K562 (cell line): ENCODE measurements at regions not wholly inside any gene's neighbourhood (a gene's known extent, or its start where the extent isn't known, plus 50 kb on each side); places are given as distances from the start of the nearest gene placed in this dataset.

ENCODE experiments used
- ATAC-seq: fragments of 200-7000 bp; cut with Tn5 transposase; 3 replicates; pipeline ENCODE4 v1.9.1; 2020; ENCODE audit warnings: moderate library complexity
- BruUV-seq: library from RNA; stranded (reverse); fragments of 400-500 nt; replicated peaks from 2 replicates; lab custom pipeline; 2021; lab: Mats Ljungman, UMichigan
- CTCF ChIA-PET: fragments of 300-600 bp; formaldehyde crosslinking; extraction: SDS; loops from one replicate; lab custom pipeline; 2021; ENCODE audit warnings: low intra/inter-chr PET ratio; lab: Yijun Ruan, JAX
- POLR2A ChIA-PET: fragments of 300-600, 350-650 bp; sonication (Branson Sonifier 250); formaldehyde crosslinking; extraction: SDS; loops from one replicate; lab custom pipeline; 2021; ENCODE audit warnings: antibody characterized with exemption, inconsistent platforms; lab: Yijun Ruan, JAX
- DNase-seq, 4 experiments: peaks; one replicate each; pipeline versions ENCODE4 v3.0.0 to v3.0.0-alpha.2; 2011 to 2018; ENCODE audit warnings: low spot score in 3 of 4, mixed read lengths in 3 of 4; ENCODE audit errors: extremely low read depth in 1 of 4
- FAIRE-seq: peaks from 2 replicates; lab custom pipeline; 2011; peaks lifted over from hg19 to GRCh38; lab: Jason Lieb, UNC
- H2AFZ ChIP-seq: 2 replicates; pipeline ENCODE4 v1.6.0; 2011; ENCODE audit warnings: low read depth, low read length, control low read depth, inconsistent platforms
- H3K27ac ChIP-seq: fragments of 200-600 bp; 3 replicates; pipeline ENCODE4 v1.8.0; 2011; ENCODE audit warnings: low read depth, mild to moderate bottlenecking, control low read depth, inconsistent platforms, low read length, moderate library complexity, mixed read lengths; ENCODE audit errors: extremely low read depth
- H3K27me3 ChIP-seq, 2 experiments: fragments of 300-600 bp in 1 of 2; 2 replicates in 1 of 2; 3 replicates in 1 of 2; pipeline versions ENCODE4 v1.6.0 to v1.8.0; 2011; ENCODE audit warnings: inconsistent platforms in 2 of 2, low read length in 2 of 2, mild to moderate bottlenecking in 1 of 2, mixed read lengths in 1 of 2, moderate library complexity in 1 of 2; ENCODE audit not compliant: control insufficient read depth in 2 of 2, insufficient read depth in 2 of 2
- H3K36me3 ChIP-seq: fragments of 300-600 bp; 3 replicates; pipeline ENCODE4 v1.8.0; 2011; ENCODE audit warnings: mild to moderate bottlenecking, low read length, inconsistent platforms; ENCODE audit not compliant: control insufficient read depth, insufficient read depth
- H3K4me1 ChIP-seq, 2 experiments: fragments of 200-600 bp in 1 of 2; replicated peaks in 1 of 2; 2 replicates in 1 of 2; 3 replicates in 1 of 2; pipeline versions ENCODE4 v1.5.1 to v1.8.0; 2011; ENCODE audit warnings: inconsistent platforms in 2 of 2, low read length in 2 of 2, mild to moderate bottlenecking in 1 of 2, mixed read lengths in 1 of 2, moderate library complexity in 1 of 2; ENCODE audit not compliant: control insufficient read depth in 2 of 2, insufficient read depth in 2 of 2
- H3K4me2 ChIP-seq: 2 replicates; pipeline ENCODE4 v1.6.1; 2011; ENCODE audit warnings: low read length, control low read depth, inconsistent platforms, mixed read lengths; ENCODE audit not compliant: insufficient read depth
- H3K4me3 ChIP-seq: fragments of 200-600 bp; sonication (generic), shearing (Covaris generic); 2 replicates; pipeline ENCODE4 v1.5.1; 2016; ENCODE audit warnings: control low read depth, inconsistent platforms
- H3K79me2 ChIP-seq: fragments of 200-600 bp; 3 replicates; pipeline ENCODE4 v1.8.0; 2011; ENCODE audit warnings: low read length, inconsistent platforms; ENCODE audit not compliant: control insufficient read depth, insufficient read depth
- H3K9ac ChIP-seq, 2 experiments: 2 replicates each; pipeline versions ENCODE4 v1.6.0 to v1.6.1; 2011; ENCODE audit warnings: low read depth in 2 of 2, low read length in 2 of 2, control low read depth in 1 of 2, inconsistent platforms in 1 of 2, mild to moderate bottlenecking in 1 of 2, mixed read lengths in 1 of 2; ENCODE audit not compliant: insufficient read depth in 1 of 2
- H3K9me1 ChIP-seq: one replicate; pipeline ENCODE4 v1.6.0; 2011; ENCODE audit warnings: inconsistent platforms, mild to moderate bottlenecking, low read length, moderate library complexity; ENCODE audit not compliant: control insufficient read depth, insufficient read depth
- H3K9me3 ChIP-seq: replicated peaks from 2 replicates; pipeline ENCODE4 v1.5.1; 2011; ENCODE audit warnings: low read depth, low read length, inconsistent platforms; ENCODE audit not compliant: control insufficient read depth, insufficient read depth
- H4K20me1 ChIP-seq: replicated peaks from 2 replicates; pipeline ENCODE4 v1.6.1; 2011; ENCODE audit warnings: low read length, inconsistent platforms, mixed read lengths; ENCODE audit not compliant: control insufficient read depth, insufficient read depth
- ADNP ChIP-seq: fragments of 200-800 bp; sonication (Bioruptor generic); IDR thresholded peaks from 2 replicates; pipeline ENCODE4 v1.6.1; 2016; ENCODE audit warnings: missing genetic modification characterization, missing compliant biosample characterization
- BMI1 ChIP-seq: fragments of 150-350 bp; IDR thresholded peaks from 2 replicates; pipeline ENCODE4 v1.6.1; 2014; ENCODE audit warnings: low read length
- CCAR2 ChIP-seq: fragments of 200-400 bp; formaldehyde crosslinking; IDR thresholded peaks from 2 replicates; pipeline ENCODE4 v1.6.1; 2017; ENCODE audit warnings: mild to moderate bottlenecking, low read depth, low read length
- DIDO1 ChIP-seq: fragments of 450-650 bp; IDR thresholded peaks from 2 replicates; pipeline ENCODE4 v1.6.1; 2016; ENCODE audit warnings: low read depth, missing biosample characterization, missing genetic modification characterization
- EWSR1 ChIP-seq: fragments of 450-650 bp; IDR thresholded peaks from 2 replicates; pipeline ENCODE4 v1.6.1; 2018; ENCODE audit warnings: borderline replicate concordance, mild to moderate bottlenecking, low read depth, moderate library complexity; ENCODE audit not compliant: partially characterized antibody
- FOXJ2 ChIP-seq: fragments of 200-800 bp; sonication (Bioruptor generic); IDR thresholded peaks from 2 replicates; pipeline ENCODE4 v1.6.1; 2016; ENCODE audit warnings: missing genetic modification characterization, missing compliant biosample characterization
- HDGF ChIP-seq: fragments of 450-650 bp; IDR thresholded peaks from 2 replicates; pipeline ENCODE4 v1.6.1; 2016
- HNRNPL ChIP-seq: fragments of 200-400 bp; formaldehyde crosslinking; IDR thresholded peaks from 2 replicates; pipeline ENCODE4 v1.6.1; 2017; ENCODE audit warnings: low read depth, mild to moderate bottlenecking, low read length
- MECOM ChIP-seq: fragments of 250-450 bp; sonication (Bioruptor Pico); IDR thresholded peaks from 2 replicates; pipeline ENCODE4 v1.8.0; 2022; ENCODE audit warnings: inconsistent platforms
- ZNF184 ChIP-seq: sonication (generic); formaldehyde crosslinking; IDR thresholded peaks from 2 replicates; pipeline ENCODE4 v1.5.0; 2020; ENCODE audit warnings: missing genetic modification reagents
- ZNF668 ChIP-seq: fragments of 250-450 bp; sonication (Bioruptor Pico); IDR thresholded peaks from 2 replicates; pipeline ENCODE4 v1.8.0; 2022; ENCODE audit warnings: mild to moderate bottlenecking, inconsistent platforms
- WGBS: fragments of 100-300 bp; shearing (Covaris generic); methylation state at CpG from one replicate; pipeline ENCODE4 v1.1.6; 2016; ENCODE audit warnings: low coverage, mixed read lengths; ENCODE audit not compliant: insufficient coverage; ENCODE audit errors: missing lambda C conversion rate; 5-methylcytosine and 5-hydroxymethylcytosine counted together
- in situ Hi-C: fragments of 300-500 bp; cut with MboI; formaldehyde crosslinking; loops from 4 replicates; pipeline ENCODE4 v1.15.0; 2018; ENCODE audit warnings: inconsistent platforms, mixed read lengths
- intact Hi-C: fragments of 100-400 bp; cut with micrococcal nuclease; formaldehyde crosslinking; loops from 2 replicates; pipeline ENCODE4 v1.14.2; 2022
- TF ChIP-seq, protein P1 (sequence below): sonication (generic); formaldehyde crosslinking; IDR thresholded peaks from 2 replicates; pipeline ENCODE4 v1.9.0; 2022; ENCODE audit warnings: mild to moderate bottlenecking, missing genetic modification reagents
- TF ChIP-seq, protein P2 (sequence below): fragments of 250-450 bp; sonication (Bioruptor Pico); IDR thresholded peaks from 2 replicates; pipeline ENCODE4 v1.8.0; 2021; ENCODE audit warnings: borderline replicate concordance, mild to moderate bottlenecking, moderate library complexity; ENCODE audit not compliant: poor library complexity, severe bottlenecking
- TF ChIP-seq, protein P3 (sequence below): fragments of 450-650 bp; IDR thresholded peaks from 2 replicates; pipeline ENCODE4 v1.7.0; 2016; ENCODE audit warnings: borderline replicate concordance

DNA sequence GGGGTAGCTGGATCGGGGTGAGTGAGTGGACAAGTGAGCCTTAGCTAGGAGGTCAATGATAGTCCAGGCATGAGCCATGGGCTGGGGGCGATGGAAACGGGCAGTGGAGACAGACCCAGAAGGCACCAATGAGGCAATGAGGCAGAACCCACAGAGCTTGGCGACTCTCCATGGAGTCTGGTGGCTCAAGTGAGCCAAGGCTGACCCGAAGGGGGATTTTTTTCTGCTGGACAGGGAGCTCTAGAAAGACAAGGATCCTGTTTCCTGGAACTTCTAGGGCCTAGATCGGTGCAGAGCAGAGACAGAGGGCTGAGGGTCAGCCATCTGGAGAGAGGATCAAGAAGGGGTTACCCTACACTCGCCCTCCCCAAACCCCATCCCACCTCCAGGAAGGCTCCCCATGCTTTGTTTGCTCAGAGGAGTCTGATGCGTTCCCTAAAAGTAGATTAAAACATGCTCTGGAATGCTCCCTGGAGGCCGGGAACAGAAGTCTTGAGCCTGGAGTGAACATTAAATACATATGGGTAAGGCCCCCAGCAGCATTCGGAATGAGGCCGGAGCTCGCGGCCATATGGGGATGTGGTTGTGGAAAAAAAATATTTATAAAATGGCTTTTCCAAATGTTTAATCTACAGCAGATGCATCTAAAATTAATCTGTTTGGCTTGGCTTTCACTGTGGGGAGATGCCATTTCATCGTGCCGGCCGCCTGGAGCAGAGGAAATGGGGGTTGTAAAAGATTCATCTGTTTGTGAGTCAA, 237.8 kb upstream of the PMEPA1 start:
- DNase-seq (no peak), ATAC-seq (no peak), FAIRE-seq (no peak)
- H3K36me3 ChIP-seq, result no peaks in the 10 kb centered on the region
- no peaks in the 10 kb centered on the region for H3K9me3 ChIP-seq
- no peak overlapping the region for H3K27ac ChIP-seq
- ChIA-PET POLR2A (interaction anchor here (0.9 kb wide), 1 partner anchor 18 kb away, joined by 3 read pairs; no protein-coding TSS in a partner anchor), CTCF (no interaction called here)
- H3K4me3 ChIP-seq, result no peak overlapping the region
- in situ Hi-C loops (no loop called here), intact Hi-C loops (no loop called here)
- H3K9me1 ChIP-seq, result no peaks in the 10 kb centered on the region
- H3K27me3 ChIP-seq, result peaks cover 10 to 20% of the 10 kb centered on the region in 2 experiments
- no peaks in the 10 kb centered on the region for H3K4me1 ChIP-seq
- WGBS, result under 1% methylated on average over 14 of the region's 16 CpGs
- 0 out of 2 replicates have a peak, but pooled peaks cover 3% of the 10 kb centered on the region for H4K20me1 ChIP-seq
- TF ChIP-seq BMI1, result no peak
- TF ChIP-seq DIDO1 (tag), result no peak
- no peak for TF ChIP-seq ADNP (tag)
- TF ChIP-seq FOXJ2 (tag), result no peak
- TF ChIP-seq, protein P1, sequence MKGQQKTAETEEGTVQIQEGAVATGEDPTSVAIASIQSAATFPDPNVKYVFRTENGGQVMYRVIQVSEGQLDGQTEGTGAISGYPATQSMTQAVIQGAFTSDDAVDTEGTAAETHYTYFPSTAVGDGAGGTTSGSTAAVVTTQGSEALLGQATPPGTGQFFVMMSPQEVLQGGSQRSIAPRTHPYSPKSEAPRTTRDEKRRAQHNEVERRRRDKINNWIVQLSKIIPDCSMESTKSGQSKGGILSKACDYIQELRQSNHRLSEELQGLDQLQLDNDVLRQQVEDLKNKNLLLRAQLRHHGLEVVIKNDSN (CRISPR knock-in tag), result no peak
- TF ChIP-seq, protein P2, sequence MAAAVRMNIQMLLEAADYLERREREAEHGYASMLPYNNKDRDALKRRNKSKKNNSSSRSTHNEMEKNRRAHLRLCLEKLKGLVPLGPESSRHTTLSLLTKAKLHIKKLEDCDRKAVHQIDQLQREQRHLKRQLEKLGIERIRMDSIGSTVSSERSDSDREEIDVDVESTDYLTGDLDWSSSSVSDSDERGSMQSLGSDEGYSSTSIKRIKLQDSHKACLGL, result no peak
- no peak for TF ChIP-seq MECOM (CRISPR knock-in tag)
- no peak for TF ChIP-seq HDGF
- TF ChIP-seq ZNF668 (CRISPR knock-in tag), result no peak
- TF ChIP-seq, protein P3, sequence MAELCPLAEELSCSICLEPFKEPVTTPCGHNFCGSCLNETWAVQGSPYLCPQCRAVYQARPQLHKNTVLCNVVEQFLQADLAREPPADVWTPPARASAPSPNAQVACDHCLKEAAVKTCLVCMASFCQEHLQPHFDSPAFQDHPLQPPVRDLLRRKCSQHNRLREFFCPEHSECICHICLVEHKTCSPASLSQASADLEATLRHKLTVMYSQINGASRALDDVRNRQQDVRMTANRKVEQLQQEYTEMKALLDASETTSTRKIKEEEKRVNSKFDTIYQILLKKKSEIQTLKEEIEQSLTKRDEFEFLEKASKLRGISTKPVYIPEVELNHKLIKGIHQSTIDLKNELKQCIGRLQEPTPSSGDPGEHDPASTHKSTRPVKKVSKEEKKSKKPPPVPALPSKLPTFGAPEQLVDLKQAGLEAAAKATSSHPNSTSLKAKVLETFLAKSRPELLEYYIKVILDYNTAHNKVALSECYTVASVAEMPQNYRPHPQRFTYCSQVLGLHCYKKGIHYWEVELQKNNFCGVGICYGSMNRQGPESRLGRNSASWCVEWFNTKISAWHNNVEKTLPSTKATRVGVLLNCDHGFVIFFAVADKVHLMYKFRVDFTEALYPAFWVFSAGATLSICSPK, result no peak
- TF ChIP-seq CCAR2, result no peak
- TF ChIP-seq HNRNPL, result no peak
- no peak for TF ChIP-seq EWSR1
- TF ChIP-seq ZNF184 (CRISPR knock-in tag), result no peak
- no TSS peak for BruUV-seq
- no peaks in the 10 kb centered on the region for H3K79me2 ChIP-seq
- no peak overlapping the region for H3K9ac ChIP-seq
- H2AFZ ChIP-seq, result no peak overlapping the region
- no peak overlapping the region for H3K4me2 ChIP-seq
